ENCODE measurements at regions not wholly inside any gene's neighbourhood (a gene's known extent, or its start where the extent isn't known, plus 50 kb on each side); places are given as distances from the start of the nearest gene placed in this dataset.

DNA sequence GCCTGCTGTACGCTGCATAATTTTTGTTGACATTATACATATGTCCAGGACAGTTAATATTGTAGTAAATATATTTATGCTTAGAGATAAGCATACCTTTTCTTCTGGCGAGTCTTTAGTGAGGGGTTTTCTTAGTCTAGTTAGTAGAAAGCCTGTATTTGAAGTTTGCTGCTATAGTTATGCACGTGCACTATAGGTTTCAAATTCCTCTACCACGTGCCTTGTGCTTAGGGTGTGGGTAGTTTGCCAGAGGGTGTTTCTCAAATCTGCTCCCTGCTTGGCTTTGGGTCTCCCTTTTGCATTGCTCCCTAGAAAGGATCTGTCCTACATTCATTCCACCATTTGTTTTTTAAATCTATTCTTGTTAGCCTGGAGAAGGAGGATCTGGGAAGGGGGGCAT lies 181.4 kb upstream of the UFL1 start:
- H3K4me1 ChIP-seq = no peaks in the 10 kb centered on the region
- DNase-seq (no peak), ATAC-seq (no peak)
- intact Hi-C loops (cut with DNase I) = no loop called here
- H3K9me3 ChIP-seq = peaks cover 0 to 4% (median 0%) of the 10 kb centered on the region in 3 donors
- no peaks in the 10 kb centered on the region for H3K36me3 ChIP-seq (replicated peaks in 1 of 2; ENCODE audit: insufficient read depth in 1 of 2, low read depth in 2 of 2)
- TF ChIP-seq, protein P1, sequence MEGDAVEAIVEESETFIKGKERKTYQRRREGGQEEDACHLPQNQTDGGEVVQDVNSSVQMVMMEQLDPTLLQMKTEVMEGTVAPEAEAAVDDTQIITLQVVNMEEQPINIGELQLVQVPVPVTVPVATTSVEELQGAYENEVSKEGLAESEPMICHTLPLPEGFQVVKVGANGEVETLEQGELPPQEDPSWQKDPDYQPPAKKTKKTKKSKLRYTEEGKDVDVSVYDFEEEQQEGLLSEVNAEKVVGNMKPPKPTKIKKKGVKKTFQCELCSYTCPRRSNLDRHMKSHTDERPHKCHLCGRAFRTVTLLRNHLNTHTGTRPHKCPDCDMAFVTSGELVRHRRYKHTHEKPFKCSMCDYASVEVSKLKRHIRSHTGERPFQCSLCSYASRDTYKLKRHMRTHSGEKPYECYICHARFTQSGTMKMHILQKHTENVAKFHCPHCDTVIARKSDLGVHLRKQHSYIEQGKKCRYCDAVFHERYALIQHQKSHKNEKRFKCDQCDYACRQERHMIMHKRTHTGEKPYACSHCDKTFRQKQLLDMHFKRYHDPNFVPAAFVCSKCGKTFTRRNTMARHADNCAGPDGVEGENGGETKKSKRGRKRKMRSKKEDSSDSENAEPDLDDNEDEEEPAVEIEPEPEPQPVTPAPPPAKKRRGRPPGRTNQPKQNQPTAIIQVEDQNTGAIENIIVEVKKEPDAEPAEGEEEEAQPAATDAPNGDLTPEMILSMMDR (IDR thresholded peaks at IDR 0.05) = no peak
- no peak for TF ChIP-seq POLR2A (IDR thresholded peaks at IDR 0.05)
- H3K27me3 ChIP-seq = no peaks in the 10 kb centered on the region
- H3K4me3 ChIP-seq = no peak overlapping the region
- 50 to 76% methylated on average over 4 of the region's 4 CpGs for WGBS, 2 donors
- no peak overlapping the region for H3K27ac ChIP-seq

DNA sequence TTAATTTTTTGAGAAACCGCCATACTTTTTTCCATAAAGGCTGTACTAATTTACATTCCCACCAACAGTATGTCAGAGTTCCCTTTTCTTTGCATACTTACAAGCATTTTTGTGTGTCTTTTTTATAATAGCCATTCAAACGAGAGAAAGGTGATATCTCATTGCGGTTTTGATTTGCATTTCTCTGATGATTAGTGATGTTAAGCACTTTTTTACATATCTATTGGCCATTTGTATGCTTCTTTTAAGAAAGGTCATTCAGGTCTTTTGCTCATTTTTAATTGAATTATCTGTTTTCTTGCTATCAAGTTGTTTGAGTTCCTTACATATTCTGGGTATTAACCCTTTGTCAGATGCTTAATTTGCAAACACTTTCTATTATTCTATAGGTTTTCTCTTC lies 176.1 kb upstream of the UFL1 start:
- ATAC-seq = no peak
- TF ChIP-seq, protein P1 (IDR thresholded peaks at IDR 0.05) = no peak
- no peak for TF ChIP-seq POLR2A (IDR thresholded peaks at IDR 0.05)
- Histone ChIP-seq H3K27me3 (no peaks in the 10 kb centered on the region), H3K4me3 (no peak overlapping the region), H3K9me3 (no peaks in the 10 kb centered on the region), H3K36me3 (replicated peaks in 1 of 2; ENCODE audit: insufficient read depth in 1 of 2, low read depth in 2 of 2) (no peaks in the 10 kb centered on the region), H3K4me1 (no peaks in the 10 kb centered on the region), H3K27ac (no peak overlapping the region)
- intact Hi-C loops (cut with DNase I) = no loop called here
- WGBS, 2 donors = 71 to 75% methylated on average over 3 of the region's 3 CpGs
- no peak for DNase-seq

DNA sequence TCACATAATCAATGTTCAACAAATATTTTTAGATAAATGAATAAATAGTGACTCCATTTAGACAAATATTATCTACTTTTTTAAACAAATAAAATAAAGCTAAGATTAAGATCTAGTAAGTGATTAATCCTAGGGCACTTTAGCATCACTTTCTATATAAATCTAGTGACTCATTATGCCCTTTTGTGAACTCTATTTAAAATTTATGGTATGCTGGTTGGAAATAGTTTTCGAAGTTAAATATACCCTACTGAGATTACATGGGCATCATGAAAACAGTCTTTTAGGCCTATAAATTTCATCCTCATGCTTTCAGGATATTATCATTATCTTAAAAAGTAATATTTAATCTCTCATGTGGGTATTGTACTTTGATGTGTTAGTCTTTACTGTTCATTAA lies 140.4 kb upstream of the UFL1 start:
- Histone ChIP-seq H3K4me1 (no peaks in the 10 kb centered on the region), H3K4me3 (no peak overlapping the region), H3K27me3 (no peaks in the 10 kb centered on the region), H3K9me3 (no peaks in the 10 kb centered on the region), H3K27ac (no peak overlapping the region), H3K36me3 (replicated peaks in 1 of 2; ENCODE audit: insufficient read depth in 1 of 2, low read depth in 2 of 2) (no peaks in the 10 kb centered on the region)
- intact Hi-C loops (cut with DNase I) = no loop called here
- WGBS, 2 donors = 53 to 65% methylated on average over 1 of the region's 1 CpG
- ATAC-seq (no peak), DNase-seq (no peak)
- no peak for TF ChIP-seq POLR2A (IDR thresholded peaks at IDR 0.05)
- TF ChIP-seq, protein P1 (IDR thresholded peaks at IDR 0.05) = no peak

DNA sequence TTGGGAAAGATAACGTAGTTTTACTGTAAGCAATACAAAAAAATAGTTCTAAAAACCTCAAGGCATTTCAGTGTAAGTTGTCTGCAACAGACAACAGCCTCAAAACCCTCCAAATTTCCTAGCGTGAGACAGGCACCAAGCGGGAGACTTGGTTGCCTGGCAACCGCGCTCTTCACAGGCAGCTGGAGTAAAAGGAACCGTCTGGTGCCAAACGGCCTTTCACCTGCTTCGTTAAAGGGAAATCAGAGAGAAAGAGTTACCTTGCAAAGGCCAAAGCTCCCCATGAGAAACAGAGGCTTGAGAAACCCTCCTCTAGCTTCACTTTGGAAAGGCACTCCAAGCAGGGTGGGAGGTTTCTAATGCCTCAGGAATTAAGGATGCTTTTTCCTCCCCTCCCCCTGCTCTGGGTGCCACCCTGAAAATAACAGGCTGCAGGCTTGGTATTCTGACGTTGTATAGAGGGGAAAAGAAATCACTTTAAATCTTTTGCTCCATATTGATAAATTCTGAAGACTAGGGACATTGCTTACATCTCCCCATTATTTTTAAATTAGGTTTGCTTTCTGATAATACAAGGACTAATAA lies 129.7 kb upstream of the UFL1 start:
- TF ChIP-seq, protein P1 (IDR thresholded peaks at IDR 0.05) = no peak
- no peak for TF ChIP-seq POLR2A (IDR thresholded peaks at IDR 0.05)
- H3K36me3 ChIP-seq (replicated peaks in 1 of 2; ENCODE audit: insufficient read depth in 1 of 2, low read depth in 2 of 2) = no peaks in the 10 kb centered on the region
- intact Hi-C loops (cut with DNase I) = no loop called here
- no peaks in the 10 kb centered on the region for H3K9me3 ChIP-seq
- H3K27me3 ChIP-seq = no peaks in the 10 kb centered on the region
- no peak overlapping the region for H3K4me3 ChIP-seq
- no peaks in the 10 kb centered on the region for H3K4me1 ChIP-seq
- DNase-seq (peak in 3 of 4 donors; percentile 19 to 63 (median 31)), ATAC-seq (peak; percentile 48)
- 6 to 8% methylated on average over 9 of the region's 9 CpGs for WGBS, 2 donors
- no peak overlapping the region for H3K27ac ChIP-seq

DNA sequence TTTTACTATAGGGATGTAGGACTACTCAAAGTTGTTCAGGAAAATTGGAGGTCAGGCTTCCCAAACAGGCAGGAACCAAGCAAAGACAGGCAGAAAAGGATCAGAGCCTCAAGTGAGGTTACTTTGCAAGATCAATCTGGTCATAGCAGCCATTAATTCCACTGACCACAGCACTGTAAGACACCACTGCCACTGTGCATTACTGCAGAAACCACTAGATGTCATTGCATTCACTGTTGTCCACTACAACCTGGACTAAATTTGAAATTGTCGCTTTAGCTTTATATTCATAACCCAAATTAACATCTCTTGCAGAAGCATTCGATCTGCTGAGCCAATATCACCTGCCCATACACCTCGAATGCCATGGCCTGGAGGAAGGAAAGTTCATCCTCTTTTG lies 126.9 kb upstream of the UFL1 start:
- ATAC-seq = no peak
- peak in 2 of 4 donors; percentile 4 to 12 for DNase-seq
- H3K27me3 ChIP-seq = no peaks in the 10 kb centered on the region
- intact Hi-C loops (cut with DNase I) = no loop called here
- H3K27ac ChIP-seq = no peak overlapping the region
- no peaks in the 10 kb centered on the region for H3K36me3 ChIP-seq (replicated peaks in 1 of 2; ENCODE audit: insufficient read depth in 1 of 2, low read depth in 2 of 2)
- H3K9me3 ChIP-seq = no peaks in the 10 kb centered on the region
- H3K4me3 ChIP-seq = no peak overlapping the region
- H3K4me1 ChIP-seq = no peaks in the 10 kb centered on the region
- TF ChIP-seq, protein P1 (IDR thresholded peaks at IDR 0.05) = peak in 4 of 7 experiments; percentile 27 to 44 (median 30)
- no peak for TF ChIP-seq POLR2A (IDR thresholded peaks at IDR 0.05)
- WGBS, 2 donors = 14 to 32% methylated on average over 3 of the region's 3 CpGs

All from body of pancreas (tissue), 4 donors.